Erythroblast (primary cell): ENCODE measurements at regions not wholly inside any gene's neighbourhood (a gene's known extent, or its start where the extent isn't known, plus 50 kb on each side); places are given as distances from the start of the nearest gene placed in this dataset.

Experiments used
- GATA1 ChIP-seq: IDR thresholded peaks from 2 replicates; pipeline ENCODE4 v1.6.1; 2011; ENCODE audit warnings: low read depth, mild to moderate bottlenecking, control low read depth, low read length, moderate library complexity
- POLR2A ChIP-seq: IDR thresholded peaks from 2 replicates; pipeline ENCODE4 v1.6.1; 2011; ENCODE audit warnings: mild to moderate bottlenecking, low read length

DNA sequence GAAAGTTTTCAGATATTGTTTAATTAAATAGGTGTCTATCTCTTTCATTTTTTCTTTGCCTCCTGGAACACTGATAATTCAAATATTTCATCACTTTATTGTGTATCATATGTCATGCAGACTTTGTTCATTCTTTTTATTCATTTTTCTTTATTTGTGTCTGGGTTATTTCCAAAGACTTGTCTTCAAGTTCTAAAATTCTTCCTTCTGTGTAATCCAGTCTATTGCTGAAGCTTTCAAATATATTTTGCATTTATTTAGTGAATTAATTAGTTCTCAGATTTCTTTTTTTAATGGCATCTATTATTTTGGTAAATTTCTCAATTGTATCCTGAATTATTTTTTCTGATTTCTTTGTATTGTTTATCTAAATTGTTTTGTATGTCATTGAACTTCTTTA is 70.1 kb downstream of the ZNF330 start:
- TF ChIP-seq POLR2A (no peak), GATA1 (no peak)
